ENCODE measurements at regions not wholly inside any gene's neighbourhood (a gene's known extent, or its start where the extent isn't known, plus 50 kb on each side); places are given as distances from the start of the nearest gene placed in this dataset.

GRCh38 chr1:177645491-177646190, 324.2 kb downstream of the SEC16B start (continued):
- TF ChIP-seq ZXDC (CRISPR knock-in tag; IDR thresholded peaks at IDR 0.05), result no peak
- TF ChIP-seq GTF2F1 (IDR thresholded peaks at IDR 0.05; ENCODE audit: low read length), result no peak
- no peak for TF ChIP-seq KLF16 (CRISPR knock-in tag; IDR thresholded peaks at IDR 0.05)

GRCh38 chr1:177640687-177641086, 329.2 kb downstream of the SEC16B start:
- Histone ChIP-seq H3K79me2 (ENCODE audit: insufficient read depth, low read length) (no peaks in the 10 kb centered on the region), H2AFZ (ENCODE audit: low read length) (no peak overlapping the region), H3K4me1 (ENCODE audit: insufficient read depth, low read length) (peaks cover 11% of the 10 kb centered on the region; the same call in 1 of the 2 replicates), H3K9ac (ENCODE audit: insufficient read depth, low read depth, low read length) (no peak overlapping the region), H4K20me1 (ENCODE audit: insufficient read depth, low read length) (no peaks in the 10 kb centered on the region), H3K36me3 (replicated peaks in 1 of 2; ENCODE audit: control insufficient read depth in 1 of 2, insufficient read depth in 2 of 2, low read length in 2 of 2) (no peaks in the 10 kb centered on the region), H3K4me2 (ENCODE audit: low read depth, low read length) (no peak overlapping the region), H3K27me3 (ENCODE audit: control insufficient read depth in 1 of 2, insufficient read depth in 2 of 2, low read length in 2 of 2) (no peaks in the 10 kb centered on the region), H3K27ac (ENCODE audit: extremely low read length, insufficient read depth, low read length) (no peak overlapping the region), H3K9me3 (ENCODE audit: low read length) (no peaks in the 10 kb centered on the region), H3K4me3 (replicated peaks in 1 of 3; ENCODE audit: insufficient read depth in 1 of 3, low read depth in 2 of 3, low read length in 3 of 3) (no peak overlapping the region)
- FAIRE-seq (no peak), ATAC-seq (peak; percentile 63), DNase-seq (ENCODE audit: low spot score) (peak; percentile 1)
- no TSS peak for BruUV-seq (replicated peaks)
- ChIA-PET POLR2A (no interaction called here), CTCF (ENCODE audit: low intra/inter-chr PET ratio, low total read pairs) (no interaction called here)
- in situ Hi-C loops (cut with HindIII; ENCODE audit: extremely low pct_ligation_motif_present, low pct_unique_long_range_greater_than_20kb) (no loop called here), intact Hi-C loops (cut with micrococcal nuclease; ENCODE audit: unreplicated experiment) (no loop called here)
- TF ChIP-seq TARDBP (CRISPR knock-in tag; IDR thresholded peaks at IDR 0.05), result no peak
- TF ChIP-seq SMAD3 (CRISPR knock-in tag; IDR thresholded peaks at IDR 0.05), result no peak
- no peak for TF ChIP-seq ISL2 (CRISPR knock-in tag; IDR thresholded peaks at IDR 0.05)
- 0 out of 2 replicates have a peak, but pooled peaks have one; percentile 50 for TF ChIP-seq ZNF263 (CRISPR knock-in tag; IDR thresholded peaks at IDR 0.05)
- TF ChIP-seq NKX3-1 (CRISPR knock-in tag; IDR thresholded peaks at IDR 0.05), result no peak
- no peak for TF ChIP-seq MLXIP (CRISPR knock-in tag; IDR thresholded peaks at IDR 0.05; ENCODE audit: borderline replicate concordance)
- TF ChIP-seq BHLHE40 (IDR thresholded peaks at IDR 0.05; ENCODE audit: low read length), result no peak
- TF ChIP-seq ZKSCAN1 (IDR thresholded peaks at IDR 0.05; ENCODE audit: low read length), result no peak
- TF ChIP-seq RAD51 (IDR thresholded peaks at IDR 0.05; ENCODE audit: borderline replicate concordance), result no peak
- TF ChIP-seq HNF4A (CRISPR knock-in tag; IDR thresholded peaks at IDR 0.05), result peak; percentile 37; the same call in 1 of the 2 replicates
- TF ChIP-seq ZNF460 (CRISPR knock-in tag; IDR thresholded peaks at IDR 0.05; ENCODE audit: borderline replicate concordance), result no peak
- no peak for TF ChIP-seq KDM6A (CRISPR knock-in tag; IDR thresholded peaks at IDR 0.05; ENCODE audit: low read depth)
- TF ChIP-seq ZFP90 (CRISPR knock-in tag; IDR thresholded peaks at IDR 0.05; ENCODE audit: borderline replicate concordance), result no peak
- TF ChIP-seq CBX2 (IDR thresholded peaks at IDR 0.05; ENCODE audit: low read depth, low read length), result no peak
- TF ChIP-seq CBX2 (CRISPR knock-in tag; IDR thresholded peaks at IDR 0.05; ENCODE audit: low read depth), result no peak

Measured in HepG2 (cell line).